IMR-90 (cell line): ENCODE measurements at regions not wholly inside any gene's neighbourhood (a gene's known extent, or its start where the extent isn't known, plus 50 kb on each side); places are given as distances from the start of the nearest gene placed in this dataset.

ENCODE experiments used
- ATAC-seq: fragments of 200-7000 bp; cut with Tn5 transposase; 2 replicates; pipeline ENCODE4 v1.9.1; 2020; ENCODE audit warnings: low read depth, mild to moderate bottlenecking, moderate library complexity
- BruUV-seq: library from RNA; stranded (reverse); fragments of 400-500 nt; replicated peaks from 2 replicates; lab custom pipeline; 2021; lab: Mats Ljungman, UMichigan
- CTCF ChIA-PET: fragments of 300-600 bp; formaldehyde crosslinking; extraction: SDS; loops from one replicate; lab custom pipeline; 2021; ENCODE audit warnings: antibody characterized with exemption; lab: Yijun Ruan, JAX
- POLR2A ChIA-PET: fragments of 300-600 bp; sonication (Branson Sonifier 250); formaldehyde crosslinking; loops from one replicate; lab custom pipeline; 2022; ENCODE audit warnings: antibody characterized with exemption; ENCODE audit not compliant: unreplicated experiment; lab: Charles Lee
- DNase-seq: peaks from one replicate; pipeline ENCODE4 v3.0.0; 2013
- H2AFZ ChIP-seq: replicated peaks from 2 replicates; pipeline ENCODE3; 2013; ENCODE audit warnings: low read length, mild to moderate bottlenecking; ENCODE audit not compliant: poor library complexity
- H2AK5ac ChIP-seq: 2 replicates; pipeline ENCODE4 v1.6.1; 2013; ENCODE audit warnings: low read depth, low read length, inconsistent platforms
- H2AK9ac ChIP-seq: replicated peaks from 2 replicates; pipeline ENCODE3; 2013; ENCODE audit warnings: mild to moderate bottlenecking, low read depth, low read length, moderate library complexity; ENCODE audit not compliant: poor library complexity
- H2BK120ac ChIP-seq: 2 replicates; pipeline ENCODE4 v1.6.1; 2013; ENCODE audit warnings: low read depth, low read length, inconsistent platforms
- H2BK15ac ChIP-seq: 3 replicates; pipeline ENCODE4 v1.6.1; 2013; ENCODE audit warnings: low read depth, low read length, inconsistent platforms
- H2BK20ac ChIP-seq: 2 replicates; pipeline ENCODE4 v1.6.1; 2013; ENCODE audit warnings: low read depth, mild to moderate bottlenecking, inconsistent platforms, low read length, moderate library complexity
- H2BK5ac ChIP-seq: 2 replicates; pipeline ENCODE4 v1.6.1; 2013; ENCODE audit warnings: mild to moderate bottlenecking, low read depth, low read length, inconsistent platforms; ENCODE audit not compliant: poor library complexity, severe bottlenecking
- H3K14ac ChIP-seq: replicated peaks from 2 replicates; pipeline ENCODE4 v1.6.1; 2013; ENCODE audit warnings: low read depth, low read length, inconsistent platforms
- H3K18ac ChIP-seq: 2 replicates; pipeline ENCODE4 v1.6.1; 2013; ENCODE audit warnings: low read depth, low read length, control low read depth
- H3K23ac ChIP-seq: 2 replicates; pipeline ENCODE4 v1.6.1; 2013; ENCODE audit warnings: low read depth, low read length, inconsistent platforms
- H3K27ac ChIP-seq: 2 replicates; pipeline ENCODE4 v1.5.1; 2013; ENCODE audit warnings: mild to moderate bottlenecking, control low read depth, low read length; ENCODE audit not compliant: insufficient read depth
- H3K27me3 ChIP-seq: 2 replicates; pipeline ENCODE4 v1.6.1; 2013; ENCODE audit warnings: low read length; ENCODE audit not compliant: control insufficient read depth, insufficient read depth
- H3K36me3 ChIP-seq: 2 replicates; pipeline ENCODE4 v1.6.1; 2013; ENCODE audit warnings: low read length, mixed read lengths; ENCODE audit not compliant: control insufficient read depth, insufficient read depth
- H3K4ac ChIP-seq: 2 replicates; pipeline ENCODE4 v1.6.1; 2013; ENCODE audit warnings: low read depth, low read length, inconsistent platforms
- H3K4me1 ChIP-seq: 2 replicates; pipeline ENCODE4 v1.6.1; 2013; ENCODE audit warnings: low read length, mixed read lengths; ENCODE audit not compliant: control insufficient read depth, insufficient read depth
- H3K4me2 ChIP-seq: 2 replicates; pipeline ENCODE4 v1.6.1; 2013; ENCODE audit warnings: low read depth, mild to moderate bottlenecking, control low read depth, low read length, moderate library complexity
- H3K4me3 ChIP-seq: 2 replicates; pipeline ENCODE4 v1.5.1; 2013; ENCODE audit warnings: low read depth, mild to moderate bottlenecking, control low read depth, low read length, moderate library complexity; ENCODE audit not compliant: insufficient read depth
- H3K56ac ChIP-seq: 2 replicates; pipeline ENCODE4 v1.6.1; 2013; ENCODE audit warnings: low read length, inconsistent platforms; ENCODE audit not compliant: insufficient read depth; ENCODE audit errors: extremely low read depth
- H3K79me1 ChIP-seq, 2 experiments: 2 replicates each; pipeline ENCODE4 v1.6.1; 2013; ENCODE audit warnings: low read length in 2 of 2, inconsistent platforms in 1 of 2, low read depth in 1 of 2
- H3K9ac ChIP-seq: 2 replicates; pipeline ENCODE4 v1.6.1; 2013; ENCODE audit warnings: low read depth, low read length, control low read depth
- H3K9me1 ChIP-seq: 2 replicates; pipeline ENCODE4 v1.6.1; 2013; ENCODE audit warnings: low read length, inconsistent platforms; ENCODE audit not compliant: insufficient read depth
- H3K9me3 ChIP-seq: 2 replicates; pipeline ENCODE4 v1.6.1; 2013; ENCODE audit warnings: low read length; ENCODE audit not compliant: control insufficient read depth, insufficient read depth
- H4K20me1 ChIP-seq: 2 replicates; pipeline ENCODE4 v1.6.1; 2013; ENCODE audit warnings: low read length, inconsistent platforms; ENCODE audit not compliant: insufficient read depth
- H4K5ac ChIP-seq: 2 replicates; pipeline ENCODE4 v1.6.1; 2013; ENCODE audit warnings: mild to moderate bottlenecking, low read depth, low read length, control low read depth
- H4K8ac ChIP-seq, 2 experiments: 2 replicates each; pipeline ENCODE4 v1.6.1; 2013; ENCODE audit warnings: low read depth in 2 of 2, low read length in 2 of 2, control low read depth in 1 of 2, inconsistent platforms in 1 of 2
- H4K91ac ChIP-seq: 2 replicates; pipeline ENCODE4 v1.6.1; 2013; ENCODE audit warnings: low read depth, low read length, inconsistent platforms; ENCODE audit not compliant: insufficient read depth
- CEBPB ChIP-seq: IDR thresholded peaks from 2 replicates; pipeline ENCODE4 v1.6.1; 2012; ENCODE audit warnings: low read depth, low read length, improper control_type of control experiment
- CHD1 ChIP-seq: IDR thresholded peaks from 2 replicates; pipeline ENCODE4 v1.6.1; 2012; ENCODE audit warnings: low read depth, low read length, improper control_type of control experiment
- FOS ChIP-seq: fragments of 150-350 bp; IDR thresholded peaks from 2 replicates; pipeline ENCODE4 v1.6.1; 2016; ENCODE audit warnings: low read depth, low read length
- MXI1 ChIP-seq: IDR thresholded peaks from 2 replicates; pipeline ENCODE4 v1.6.1; 2012; ENCODE audit warnings: low read depth, mild to moderate bottlenecking, low read length, moderate library complexity, borderline replicate concordance
- NFE2L2 ChIP-seq: fragments of 150-350 bp; IDR thresholded peaks from 2 replicates; pipeline ENCODE4 v1.6.1; 2016; ENCODE audit warnings: low read depth, mild to moderate bottlenecking, low read length
- RCOR1 ChIP-seq: IDR thresholded peaks from 2 replicates; pipeline ENCODE4 v1.6.1; 2012; ENCODE audit warnings: mild to moderate bottlenecking, low read length, improper control_type of control experiment; ENCODE audit not compliant: insufficient replicate concordance
- WGBS, 2 experiments: methylation state at CpG; one replicate each; pipeline versions ENCODE4 v1.1.5 to v1.1.7; 2013; ENCODE audit warnings: missing lambda C conversion rate in 2 of 2; ENCODE audit not compliant: insufficient read length in 1 of 2; ENCODE audit errors: extremely low coverage in 2 of 2; 5-methylcytosine and 5-hydroxymethylcytosine counted together
- dilution Hi-C: fragments of 300-500 bp; cut with HindIII; formaldehyde crosslinking; loops from one replicate; pipeline ENCODE4 v1.14.3; 2018; ENCODE audit warnings: low sequenced_read_pairs; ENCODE audit not compliant: unreplicated experiment
- in situ Hi-C: fragments of 300-500 bp; cut with MboI; formaldehyde crosslinking; loops from 3 replicates; pipeline ENCODE4 v1.14.3; 2019; ENCODE audit warnings: low sequenced_read_pairs, inconsistent platforms, mixed read lengths
- intact Hi-C: fragments of 100-400 bp; cut with micrococcal nuclease; formaldehyde crosslinking; loops from 2 replicates; pipeline ENCODE4 v1.10.0; 2022
- TF ChIP-seq, protein P1 (sequence below): fragments of 150-350 bp; IDR thresholded peaks from 2 replicates; pipeline ENCODE4 v1.6.1; 2017; ENCODE audit warnings: mild to moderate bottlenecking, antibody characterized with exemption, low read length, low read depth

DNA sequence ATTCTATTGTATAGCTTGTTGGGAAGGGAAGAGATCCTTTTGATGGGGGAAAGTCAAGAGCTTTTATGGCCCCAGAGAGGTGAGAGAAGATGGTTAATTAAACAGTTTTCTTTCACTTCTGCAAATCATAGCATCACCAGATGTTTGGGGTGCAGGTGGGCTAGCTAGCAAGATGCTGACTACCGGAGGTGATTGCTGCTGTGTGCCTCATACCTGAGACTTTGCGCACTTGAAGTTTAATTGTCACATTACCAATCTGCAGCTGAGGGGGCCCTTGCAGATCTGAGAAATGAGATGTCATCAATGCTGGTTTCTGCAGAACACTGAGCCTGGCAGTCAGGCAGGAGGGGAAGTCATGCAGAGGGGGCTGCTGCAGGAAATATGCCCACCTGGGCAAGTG is 73.9 kb downstream of the SNRPE start:
- Histone ChIP-seq H4K5ac (no peak overlapping the region), H2AK9ac (no peak overlapping the region), H3K27ac (no peak overlapping the region), H3K9ac (no peak overlapping the region), H3K27me3 (peaks cover 18% of the 10 kb centered on the region), H3K9me1 (no peaks in the 10 kb centered on the region), H4K91ac (no peak overlapping the region), H2BK5ac (no peak overlapping the region), H3K4me3 (no peak overlapping the region), H2AK5ac (no peak overlapping the region), H2BK15ac (no peak overlapping the region), H3K36me3 (no peaks in the 10 kb centered on the region), H3K4ac (no peak overlapping the region), H2BK20ac (no peak overlapping the region), H3K56ac (no peak overlapping the region), H3K4me1 (no peaks in the 10 kb centered on the region; the same call in 1 of the 2 replicates), H2BK120ac (no peak overlapping the region), H3K23ac (no peak overlapping the region), H3K18ac (no peak overlapping the region), H3K9me3 (no peaks in the 10 kb centered on the region), H3K79me1 (no peaks in the 10 kb centered on the region), H4K20me1 (no peaks in the 10 kb centered on the region), H4K8ac (no peak overlapping the region), H3K14ac (no peak overlapping the region), H3K4me2 (no peak overlapping the region), H2AFZ (no peak overlapping the region)
- 74% methylated on average over 2 of the region's 2 CpGs; no CpG with 5 or more reads in 1 of the 2 experiments for WGBS, 2 experiments
- TF ChIP-seq FOS (no peak), CHD1 (no peak), RCOR1 (no peak), CEBPB (no peak), NFE2L2 (no peak), MXI1 (no peak)
- TF ChIP-seq, protein P1, sequence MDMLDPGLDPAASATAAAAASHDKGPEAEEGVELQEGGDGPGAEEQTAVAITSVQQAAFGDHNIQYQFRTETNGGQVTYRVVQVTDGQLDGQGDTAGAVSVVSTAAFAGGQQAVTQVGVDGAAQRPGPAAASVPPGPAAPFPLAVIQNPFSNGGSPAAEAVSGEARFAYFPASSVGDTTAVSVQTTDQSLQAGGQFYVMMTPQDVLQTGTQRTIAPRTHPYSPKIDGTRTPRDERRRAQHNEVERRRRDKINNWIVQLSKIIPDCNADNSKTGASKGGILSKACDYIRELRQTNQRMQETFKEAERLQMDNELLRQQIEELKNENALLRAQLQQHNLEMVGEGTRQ: no peak
- in situ Hi-C loops (no loop called here), intact Hi-C loops (no loop called here), dilution Hi-C loops (no loop called here)
- ATAC-seq (no peak), DNase-seq (no peak)
- BruUV-seq: no TSS peak
- CTCF ChIA-PET: interaction anchor here (0.5 kb wide), 1 partner anchor 11 kb away, joined by 3 read pairs; no protein-coding TSS in a partner anchor
- POLR2A ChIA-PET: no interaction called here
